A673 (cell line): ENCODE measurements at regions not wholly inside any gene's neighbourhood (a gene's known extent, or its start where the extent isn't known, plus 50 kb on each side); places are given as distances from the start of the nearest gene placed in this dataset.

Source experiments
- BruUV-seq: library from RNA; stranded (reverse); fragments of 400-500 nt; replicated peaks from 2 replicates; lab custom pipeline; 2021; lab: Mats Ljungman, UMichigan
- CTCF ChIA-PET: fragments of 300-600 bp; sonication (Branson Sonifier 250); formaldehyde crosslinking; loops from one replicate; lab custom pipeline; 2022; ENCODE audit warnings: antibody characterized with exemption; lab: Charles Lee
- POLR2A ChIA-PET: fragments of 300-600 bp; sonication (Branson Sonifier 250); formaldehyde crosslinking; loops from one replicate; lab custom pipeline; 2022; ENCODE audit warnings: antibody characterized with exemption; ENCODE audit not compliant: low non-redundant PET; lab: Charles Lee
- DNase-seq: peaks from one replicate; pipeline ENCODE4 v3.0.0-alpha.2; 2015; ENCODE audit warnings: low spot score
- H3K27ac ChIP-seq: fragments of 200-600 bp; sonication (generic); 2 replicates; pipeline ENCODE4 v1.5.1; 2016; ENCODE audit warnings: mixed run types, low read depth, mild to moderate bottlenecking, mixed read lengths, antibody characterized with exemption, low read length; ENCODE audit not compliant: poor library complexity, severe bottlenecking
- H3K27me3 ChIP-seq: fragments of 200-600 bp; sonication (generic); replicated peaks from 2 replicates; pipeline ENCODE4 v1.6.1; 2017; ENCODE audit warnings: mixed run types, low read depth, mild to moderate bottlenecking, mixed read lengths, antibody characterized with exemption, low read length; ENCODE audit not compliant: insufficient read depth, poor library complexity
- H3K36me3 ChIP-seq: fragments of 200-600 bp; sonication (generic); 2 replicates; pipeline ENCODE4 v1.6.1; 2016; ENCODE audit warnings: mixed run types, mild to moderate bottlenecking, mixed read lengths, antibody characterized with exemption, low read length; ENCODE audit not compliant: insufficient read depth, poor library complexity, severe bottlenecking
- H3K4me1 ChIP-seq: fragments of 200-600 bp; sonication (generic); 2 replicates; pipeline ENCODE4 v1.6.1; 2017; ENCODE audit warnings: mixed run types, mild to moderate bottlenecking, mixed read lengths, antibody characterized with exemption, low read length; ENCODE audit not compliant: insufficient read depth, poor library complexity, severe bottlenecking
- H3K4me3 ChIP-seq: fragments of 200-600 bp; sonication (generic); 2 replicates; pipeline ENCODE4 v1.5.1; 2016; ENCODE audit warnings: low read depth, mixed run types, mild to moderate bottlenecking, mixed read lengths, low read length; ENCODE audit not compliant: poor library complexity, severe bottlenecking
- H3K9me3 ChIP-seq: fragments of 200-600 bp; sonication (generic); 2 replicates; pipeline ENCODE4 v1.6.1; 2016; ENCODE audit warnings: mixed run types, low read depth, mild to moderate bottlenecking, mixed read lengths, antibody characterized with exemption, low read length; ENCODE audit not compliant: poor library complexity, severe bottlenecking
- EZH2 ChIP-seq: fragments of 200-600 bp; sonication (generic); IDR thresholded peaks from 2 replicates; pipeline ENCODE4 v1.6.1; 2017; ENCODE audit warnings: borderline replicate concordance, low read depth, mild to moderate bottlenecking, mixed read lengths, antibody characterized with exemption, low read length; ENCODE audit not compliant: poor library complexity, severe bottlenecking
- intact Hi-C: fragments of 100-400 bp; cut with micrococcal nuclease; formaldehyde crosslinking; loops from one replicate; pipeline ENCODE4 v1.10.0; 2022; ENCODE audit not compliant: unreplicated experiment
- TF ChIP-seq, protein P1 (sequence below): fragments of 300-800, 200-600 bp; sonication (generic); conservative IDR thresholded peaks from 2 replicates; pipeline ENCODE4 v1.5.1; 2017; ENCODE audit warnings: low read depth, mild to moderate bottlenecking, antibody characterized with exemption, low read length, moderate library complexity, mixed read lengths

DNA sequence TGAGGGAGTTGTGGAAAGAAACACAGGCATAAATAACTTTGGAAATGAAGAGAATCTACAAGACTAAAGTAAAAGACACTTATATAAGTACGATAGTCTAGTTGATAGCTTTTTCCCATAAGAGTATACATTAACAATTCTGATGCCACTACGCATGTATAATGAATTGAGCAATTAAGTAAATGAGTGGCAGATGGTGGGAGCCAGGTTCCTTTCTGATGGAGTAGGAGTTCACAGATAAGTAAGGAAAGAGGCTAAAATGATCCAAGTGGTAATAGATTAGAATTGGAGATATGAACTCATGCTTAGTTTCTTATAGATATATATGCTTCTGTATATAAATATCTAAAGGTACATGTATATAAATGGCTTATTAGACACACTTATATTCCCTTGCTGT, 368.3 kb downstream of the FAM181B start:
- no peak overlapping the region for H3K27ac ChIP-seq
- H3K9me3 ChIP-seq = no peaks in the 10 kb centered on the region
- no peak for TF ChIP-seq EZH2
- TF ChIP-seq, protein P1, sequence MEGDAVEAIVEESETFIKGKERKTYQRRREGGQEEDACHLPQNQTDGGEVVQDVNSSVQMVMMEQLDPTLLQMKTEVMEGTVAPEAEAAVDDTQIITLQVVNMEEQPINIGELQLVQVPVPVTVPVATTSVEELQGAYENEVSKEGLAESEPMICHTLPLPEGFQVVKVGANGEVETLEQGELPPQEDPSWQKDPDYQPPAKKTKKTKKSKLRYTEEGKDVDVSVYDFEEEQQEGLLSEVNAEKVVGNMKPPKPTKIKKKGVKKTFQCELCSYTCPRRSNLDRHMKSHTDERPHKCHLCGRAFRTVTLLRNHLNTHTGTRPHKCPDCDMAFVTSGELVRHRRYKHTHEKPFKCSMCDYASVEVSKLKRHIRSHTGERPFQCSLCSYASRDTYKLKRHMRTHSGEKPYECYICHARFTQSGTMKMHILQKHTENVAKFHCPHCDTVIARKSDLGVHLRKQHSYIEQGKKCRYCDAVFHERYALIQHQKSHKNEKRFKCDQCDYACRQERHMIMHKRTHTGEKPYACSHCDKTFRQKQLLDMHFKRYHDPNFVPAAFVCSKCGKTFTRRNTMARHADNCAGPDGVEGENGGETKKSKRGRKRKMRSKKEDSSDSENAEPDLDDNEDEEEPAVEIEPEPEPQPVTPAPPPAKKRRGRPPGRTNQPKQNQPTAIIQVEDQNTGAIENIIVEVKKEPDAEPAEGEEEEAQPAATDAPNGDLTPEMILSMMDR = no peak
- no TSS peak for BruUV-seq
- ChIA-PET POLR2A (no interaction called here), CTCF (no interaction called here)
- no peak overlapping the region for H3K4me3 ChIP-seq
- intact Hi-C loops = no loop called here
- no peaks in the 10 kb centered on the region for H3K4me1 ChIP-seq
- H3K36me3 ChIP-seq = no peaks in the 10 kb centered on the region
- DNase-seq = no peak
- H3K27me3 ChIP-seq = no peaks in the 10 kb centered on the region

DNA sequence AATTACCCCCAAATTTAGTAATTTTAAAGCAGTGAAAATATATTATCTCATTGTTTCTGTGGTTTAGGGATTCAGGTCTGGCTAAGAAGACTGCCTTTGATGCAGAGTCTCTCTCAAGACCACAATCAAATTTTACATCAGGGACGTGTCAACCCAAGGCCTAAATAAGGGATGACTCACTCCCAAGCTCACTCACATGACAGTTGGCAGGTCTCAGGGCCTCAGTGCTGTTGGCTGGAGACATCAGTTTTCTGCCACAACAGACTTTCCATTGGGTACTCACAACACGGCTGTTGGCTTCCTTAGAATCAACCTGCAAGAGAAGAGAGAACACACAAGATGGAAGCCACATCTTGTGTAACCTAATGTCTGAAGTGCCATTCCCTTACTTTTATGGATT, 377.3 kb downstream of the FAM181B start:
- H3K9me3 ChIP-seq = no peaks in the 10 kb centered on the region
- intact Hi-C loops = no loop called here
- ChIA-PET CTCF (no interaction called here), POLR2A (no interaction called here)
- no peaks in the 10 kb centered on the region for H3K27me3 ChIP-seq
- TF ChIP-seq EZH2 = no peak
- TF ChIP-seq, protein P1 = no peak
- no peaks in the 10 kb centered on the region for H3K36me3 ChIP-seq
- H3K4me3 ChIP-seq = no peak overlapping the region
- H3K27ac ChIP-seq = no peak overlapping the region
- no TSS peak for BruUV-seq
- H3K4me1 ChIP-seq = no peaks in the 10 kb centered on the region
- DNase-seq = no peak

DNA sequence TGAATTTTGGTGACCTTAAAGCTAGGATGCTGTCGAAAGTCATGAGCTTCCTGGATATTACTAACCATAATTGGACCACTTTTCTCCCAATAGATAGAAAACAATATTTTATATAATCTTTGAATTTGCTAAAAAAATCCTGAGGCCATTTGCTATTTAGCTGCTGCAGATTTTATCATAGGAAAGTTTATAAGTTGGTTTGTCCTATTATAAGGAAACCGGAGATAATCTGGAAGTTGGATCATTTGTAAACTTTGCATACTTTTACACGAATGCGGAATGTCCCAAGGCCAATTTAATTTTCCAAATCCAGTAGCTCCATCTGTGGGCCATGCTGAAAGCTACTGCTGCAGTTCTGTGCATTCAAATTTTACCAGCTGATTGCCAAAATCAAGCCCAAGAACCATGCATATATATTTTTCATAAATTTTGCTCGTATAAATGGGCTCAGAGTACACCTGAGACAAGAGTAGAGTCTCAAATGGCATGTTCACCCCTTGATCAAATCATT, 378.3 kb downstream of the FAM181B start:
- no peak for TF ChIP-seq EZH2
- TF ChIP-seq, protein P1 = no peak
- Histone ChIP-seq H3K27me3 (no peaks in the 10 kb centered on the region), H3K27ac (no peak overlapping the region), H3K36me3 (no peaks in the 10 kb centered on the region), H3K4me1 (no peaks in the 10 kb centered on the region), H3K9me3 (no peaks in the 10 kb centered on the region), H3K4me3 (no peak overlapping the region)
- intact Hi-C loops = no loop called here
- CTCF ChIA-PET = no interaction called here
- no peak for DNase-seq
- no TSS peak for BruUV-seq
- POLR2A ChIA-PET = no interaction called here
